Body of pancreas (tissue), 4 donors: ENCODE measurements at regions not wholly inside any gene's neighbourhood (a gene's known extent, or its start where the extent isn't known, plus 50 kb on each side); places are given as distances from the start of the nearest gene placed in this dataset.
"Not testable (repeated sequence)": the region's sequence is repeated elsewhere in the genome, so short reads cannot be mapped to it uniquely, and the experiment has no call there.

Experiments used
- ATAC-seq: fragments of 150-250 bp; one replicate; pipeline ENCODE4 v1.9.1; 2016
- DNase-seq, 4 donors: peaks; one replicate each; pipeline ENCODE4 v3.0.0-alpha.2; 2019
- H3K27ac ChIP-seq, 4 donors: fragments of 200-600 bp; sonication (generic); 1 replicate in 3 of 4; 2 replicates in 1 of 4; pipeline versions ENCODE4 v1.5.1 to v1.6.1; 2016 to 2019; ENCODE audit warnings: mild to moderate bottlenecking in 1 of 4, mixed read lengths in 1 of 4, moderate library complexity in 1 of 4
- H3K27me3 ChIP-seq, 2 donors: fragments of 200-600 bp; sonication (generic); one replicate each; pipeline ENCODE4 v1.6.0; 2016; ENCODE audit warnings: mild to moderate bottlenecking in 1 of 2
- H3K36me3 ChIP-seq, 2 donors: fragments of 200-600 bp; sonication (generic); replicated peaks in 1 of 2; 2 replicates each; pipeline ENCODE4 v1.5.1; 2016; ENCODE audit warnings: low read depth in 2 of 2; ENCODE audit not compliant: insufficient read depth in 1 of 2
- H3K4me1 ChIP-seq: fragments of 200-600 bp; sonication (generic); one replicate; pipeline ENCODE4 v1.6.0; 2016
- H3K4me3 ChIP-seq, 2 donors: fragments of 200-600 bp; sonication (generic); 1 replicate in 1 of 2; 2 replicates in 1 of 2; pipeline ENCODE4 v1.5.1; 2016 to 2019
- H3K9me3 ChIP-seq, 3 donors: fragments of 200-600 bp; sonication (generic); 1 replicate in 2 of 3; 2 replicates in 1 of 3; pipeline ENCODE4 v1.5.1; 2016
- POLR2A ChIP-seq, 3 donors: fragments of 450-650 bp; IDR thresholded peaks; one replicate each; pipeline ENCODE4 v1.6.1; 2016; ENCODE audit warnings: antibody characterized with exemption in 3 of 3, mild to moderate bottlenecking in 2 of 3
- WGBS, 2 donors: methylation state at CpG; one replicate each; pipeline ENCODE4 v1.1.5; 2017; 5-methylcytosine and 5-hydroxymethylcytosine counted together
- intact Hi-C: fragments of 100-400 bp; cut with DNase I; formaldehyde crosslinking; loops from one replicate; pipeline ENCODE4 v1.15.1; 2023
- TF ChIP-seq, protein P1 (sequence below), 7 experiments: fragments of 450-650 bp in 4 of 7; fragments of 200-600 bp in 3 of 7; sonication (generic) in 3 of 7; IDR thresholded peaks; one replicate each; pipeline ENCODE4 v1.5.1; 2016 to 2019; ENCODE audit warnings: antibody characterized with exemption in 7 of 7

DNA sequence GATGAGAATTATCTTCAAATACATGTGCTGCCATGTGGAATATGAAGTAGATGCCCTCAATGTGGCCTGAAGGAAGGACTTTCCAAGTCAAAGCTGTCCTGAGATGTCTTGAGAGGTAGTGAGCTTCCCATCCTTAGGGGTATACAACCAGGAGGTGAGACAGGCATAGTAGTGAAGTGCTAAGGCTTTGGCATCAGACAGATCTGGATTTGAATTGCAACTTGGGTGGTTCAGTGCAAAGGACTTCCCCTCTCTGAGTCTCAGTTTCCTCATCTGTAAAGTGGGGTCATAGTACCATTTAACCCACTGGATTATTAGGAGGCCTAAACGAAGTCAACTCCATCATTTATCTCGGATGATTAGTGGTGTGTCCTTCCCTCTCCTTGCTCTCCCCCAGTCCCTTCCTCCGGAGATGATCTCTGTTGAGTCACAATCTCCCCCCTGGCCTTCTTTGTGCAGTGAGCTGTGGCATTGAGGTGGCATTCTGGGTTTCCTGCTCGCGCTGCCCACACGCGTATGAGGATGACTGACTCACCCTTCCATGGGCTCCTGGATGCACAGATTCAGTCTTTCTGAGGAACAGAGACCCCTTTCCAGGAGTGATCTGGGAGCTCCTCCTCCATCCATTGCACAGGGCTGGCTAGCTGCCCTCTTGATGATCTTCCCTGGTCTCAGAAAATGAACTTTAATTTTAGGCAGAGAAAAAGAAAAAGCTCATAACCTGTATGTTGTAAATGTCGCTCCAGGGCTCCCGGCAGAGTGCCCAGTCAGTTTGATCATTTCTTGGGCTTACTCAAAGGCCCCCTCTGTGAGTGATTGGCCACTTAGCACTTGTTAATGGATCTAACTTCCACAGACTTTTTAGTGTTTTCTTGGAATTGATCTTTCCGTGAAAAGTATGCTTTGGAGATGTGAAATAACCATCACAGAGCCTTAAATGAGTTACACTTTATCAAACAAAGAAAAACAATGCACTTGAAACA lies 354.6 kb downstream of the PTPRU start:
- H3K9me3 ChIP-seq: no peaks in the 10 kb centered on the region
- H3K27me3 ChIP-seq: no peaks in the 10 kb centered on the region
- WGBS, 2 donors: 46 to 56% methylated on average over 10 of the region's 10 CpGs
- H3K36me3 ChIP-seq: no peaks in the 10 kb centered on the region
- no peak for ATAC-seq
- TF ChIP-seq POLR2A (IDR thresholded peaks at IDR 0.05): no peak
- TF ChIP-seq, protein P1, sequence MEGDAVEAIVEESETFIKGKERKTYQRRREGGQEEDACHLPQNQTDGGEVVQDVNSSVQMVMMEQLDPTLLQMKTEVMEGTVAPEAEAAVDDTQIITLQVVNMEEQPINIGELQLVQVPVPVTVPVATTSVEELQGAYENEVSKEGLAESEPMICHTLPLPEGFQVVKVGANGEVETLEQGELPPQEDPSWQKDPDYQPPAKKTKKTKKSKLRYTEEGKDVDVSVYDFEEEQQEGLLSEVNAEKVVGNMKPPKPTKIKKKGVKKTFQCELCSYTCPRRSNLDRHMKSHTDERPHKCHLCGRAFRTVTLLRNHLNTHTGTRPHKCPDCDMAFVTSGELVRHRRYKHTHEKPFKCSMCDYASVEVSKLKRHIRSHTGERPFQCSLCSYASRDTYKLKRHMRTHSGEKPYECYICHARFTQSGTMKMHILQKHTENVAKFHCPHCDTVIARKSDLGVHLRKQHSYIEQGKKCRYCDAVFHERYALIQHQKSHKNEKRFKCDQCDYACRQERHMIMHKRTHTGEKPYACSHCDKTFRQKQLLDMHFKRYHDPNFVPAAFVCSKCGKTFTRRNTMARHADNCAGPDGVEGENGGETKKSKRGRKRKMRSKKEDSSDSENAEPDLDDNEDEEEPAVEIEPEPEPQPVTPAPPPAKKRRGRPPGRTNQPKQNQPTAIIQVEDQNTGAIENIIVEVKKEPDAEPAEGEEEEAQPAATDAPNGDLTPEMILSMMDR (IDR thresholded peaks at IDR 0.05): no peak
- no peak overlapping the region for H3K27ac ChIP-seq
- DNase-seq: no peak
- H3K4me3 ChIP-seq: no peak overlapping the region
- intact Hi-C loops: no loop called here
- no peaks in the 10 kb centered on the region for H3K4me1 ChIP-seq

- H3K9me3 ChIP-seq, H3K27ac ChIP-seq, DNase-seq, H3K36me3 ChIP-seq, ATAC-seq, intact Hi-C loops, H3K27me3 ChIP-seq, H3K4me1 ChIP-seq, H3K4me3 ChIP-seq: not testable (repeated sequence)
- 81 to 90% methylated on average over 3 of the region's 3 CpGs for WGBS, 2 donors
Measured at GRCh38 chr1:29589716-29590115, 353.4 kb downstream of the PTPRU start.

DNA sequence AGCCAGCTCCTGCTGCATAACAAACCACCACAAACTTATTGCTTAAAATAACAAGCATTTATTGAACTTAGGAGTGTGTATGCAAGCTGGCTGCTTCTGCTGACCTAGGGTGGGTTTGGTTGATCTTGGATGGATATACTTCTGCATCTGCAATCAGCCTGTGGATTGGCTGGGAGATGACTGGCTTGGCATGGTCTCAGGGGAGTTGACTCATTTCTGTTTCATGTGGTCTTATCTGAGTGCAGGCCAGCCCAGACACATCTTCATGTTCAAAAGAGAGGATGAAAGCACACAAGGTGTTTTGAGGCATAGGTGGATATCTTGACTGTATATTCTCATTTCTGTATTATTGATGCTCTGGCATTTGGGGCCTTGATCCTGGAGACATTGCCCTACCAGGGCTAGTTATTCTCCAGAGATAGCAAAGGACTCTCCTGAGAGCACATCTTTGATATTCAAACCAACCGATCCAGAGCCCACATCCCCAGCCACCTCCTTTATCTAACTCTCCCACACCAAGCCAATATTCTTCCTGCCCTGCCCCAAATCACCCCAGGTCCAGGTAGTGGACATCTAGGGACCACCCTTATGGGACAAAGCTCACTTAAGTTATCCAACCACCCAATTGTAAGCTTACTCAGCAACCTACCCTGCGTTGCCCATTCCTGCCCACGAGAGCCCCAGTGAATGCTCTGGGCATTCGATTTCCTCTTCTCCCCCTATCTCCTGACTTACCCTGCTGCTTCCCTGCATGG lies 350.8 kb downstream of the PTPRU start:
- Histone ChIP-seq H3K4me3 (no peak overlapping the region), H3K9me3 (no peaks in the 10 kb centered on the region), H3K36me3 (no peaks in the 10 kb centered on the region), H3K4me1 (no peaks in the 10 kb centered on the region), H3K27ac (no peak overlapping the region), H3K27me3 (no peaks in the 10 kb centered on the region)
- DNase-seq (no peak), ATAC-seq (no peak)
- TF ChIP-seq, protein P1 (IDR thresholded peaks at IDR 0.05): no peak
- TF ChIP-seq POLR2A (IDR thresholded peaks at IDR 0.05): no peak
- intact Hi-C loops: no loop called here
- 40 to 68% methylated on average over 3 to 4 of the region's 4 CpGs for WGBS, 2 donors

- DNase-seq: no peak
- H3K4me3 ChIP-seq: no peak overlapping the region
- no peak for ATAC-seq
- intact Hi-C loops: no loop called here
- H3K36me3 ChIP-seq: no peaks in the 10 kb centered on the region
- no peak for TF ChIP-seq POLR2A (IDR thresholded peaks at IDR 0.05)
- TF ChIP-seq, protein P1 (IDR thresholded peaks at IDR 0.05): no peak
- H3K27ac ChIP-seq: no peak overlapping the region
- no peaks in the 10 kb centered on the region for H3K27me3 ChIP-seq
- H3K4me1 ChIP-seq: no peaks in the 10 kb centered on the region
- no peaks in the 10 kb centered on the region for H3K9me3 ChIP-seq
- 51 to 74% methylated on average over 3 to 5 of the region's 5 CpGs for WGBS, 2 donors
Measured at GRCh38 chr1:29586215-29586614, 349.9 kb downstream of the PTPRU start.

- DNase-seq (no peak), ATAC-seq (no peak)
- intact Hi-C loops: no loop called here
- no peaks in the 10 kb centered on the region for H3K4me1 ChIP-seq
- no peaks in the 10 kb centered on the region for H3K9me3 ChIP-seq
- H3K27me3 ChIP-seq: no peaks in the 10 kb centered on the region
- TF ChIP-seq POLR2A (IDR thresholded peaks at IDR 0.05): no peak
- TF ChIP-seq, protein P1 (IDR thresholded peaks at IDR 0.05): no peak
- H3K36me3 ChIP-seq: no peaks in the 10 kb centered on the region
- H3K4me3 ChIP-seq: no peak overlapping the region
- WGBS, 2 donors: 70 to 82% methylated on average over 6 of the region's 6 CpGs
- no peak overlapping the region for H3K27ac ChIP-seq
Measured at GRCh38 chr1:29585656-29586055, 349.3 kb downstream of the PTPRU start.
